ENCODE measurements at regions not wholly inside any gene's neighbourhood (a gene's known extent, or its start where the extent isn't known, plus 50 kb on each side); places are given as distances from the start of the nearest gene placed in this dataset.

DNA sequence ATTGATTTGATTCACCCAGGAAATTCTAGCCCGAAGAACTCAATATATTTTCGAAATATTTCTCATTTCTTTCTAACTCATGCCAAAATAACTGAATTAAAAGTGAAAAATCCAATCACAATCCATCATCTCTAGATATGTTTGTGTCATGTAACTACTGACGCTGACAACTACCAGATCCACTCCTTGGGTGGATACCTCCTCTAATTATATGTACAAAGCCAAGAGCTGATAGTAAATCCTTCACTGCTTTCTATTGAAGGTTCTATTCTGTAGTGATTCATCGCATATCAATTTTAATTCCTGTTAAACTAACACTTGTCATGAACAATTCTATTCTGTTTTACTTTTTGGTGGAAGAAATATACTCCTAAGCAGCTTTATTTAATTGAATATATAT is 1056.6 kb upstream of the NXPH2 start:
- no peak for DNase-seq
- Mint-ChIP-seq H3K4me3 (no peak overlapping the region), H3K27ac (no peak overlapping the region), H3K9me3 (peaks cover 17 to 23% of the 10 kb centered on the region in 2 donors), H3K36me3 (ENCODE audit: insufficient read depth in 2 of 2) (peaks cover 0 to 2% of the 10 kb centered on the region in 2 donors), H3K4me1 (ENCODE audit: low read depth) (no peaks in the 10 kb centered on the region), H3K27me3 (ENCODE audit: low read depth) (no peaks in the 10 kb centered on the region)
- no peak for ATAC-seq (replicated peaks in 1 of 2)

DNA sequence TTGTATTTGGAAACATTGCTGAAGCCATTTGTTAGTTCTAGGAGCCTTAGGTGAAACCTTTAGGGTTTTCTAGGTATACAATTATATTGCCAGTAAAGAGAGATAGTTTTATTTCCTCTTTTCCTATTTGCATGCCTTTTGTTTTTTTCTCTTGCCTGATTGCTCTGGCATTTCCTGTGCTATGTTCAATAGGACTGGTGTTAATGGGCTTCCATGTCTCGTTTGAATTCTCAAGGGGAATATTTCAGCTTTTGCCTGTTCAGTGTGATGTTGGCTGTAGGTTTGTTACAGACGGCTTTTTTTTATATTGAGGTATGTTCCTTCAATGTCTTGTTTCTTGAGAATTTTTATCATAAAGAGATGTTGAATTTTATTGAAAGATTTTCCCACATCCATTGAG is 1054.9 kb upstream of the NXPH2 start:
- peaks cover 0 to 2% of the 10 kb centered on the region in 2 donors for H3K36me3 Mint-ChIP-seq (ENCODE audit: insufficient read depth in 2 of 2)
- no peak overlapping the region for H3K27ac Mint-ChIP-seq
- no peak for ATAC-seq (replicated peaks in 1 of 2)
- no peak for DNase-seq
- H3K4me3 Mint-ChIP-seq, result no peak overlapping the region
- peaks cover 12 to 20% of the 10 kb centered on the region in 2 donors for H3K9me3 Mint-ChIP-seq
- H3K27me3 Mint-ChIP-seq (ENCODE audit: low read depth), result no peaks in the 10 kb centered on the region
- no peaks in the 10 kb centered on the region for H3K4me1 Mint-ChIP-seq (ENCODE audit: low read depth)

- Mint-ChIP-seq H3K27me3 (ENCODE audit: low read depth) (no peaks in the 10 kb centered on the region), H3K4me1 (ENCODE audit: low read depth) (no peaks in the 10 kb centered on the region)
Measured at GRCh38 chr2:139828011-139828410, 1047.8 kb upstream of the NXPH2 start.

GRCh38 chr2:139825726-139826125 is 1045.5 kb upstream of the NXPH2 start:
- H3K27me3 Mint-ChIP-seq (ENCODE audit: low read depth), result no peaks in the 10 kb centered on the region
- ATAC-seq (replicated peaks in 1 of 2), result no peak
- no peak overlapping the region for H3K27ac Mint-ChIP-seq
- no peak for DNase-seq
- peaks cover 4 to 8% of the 10 kb centered on the region in 2 donors for H3K9me3 Mint-ChIP-seq
- H3K36me3 Mint-ChIP-seq (ENCODE audit: insufficient read depth in 2 of 2), result no peaks in the 10 kb centered on the region
- no peaks in the 10 kb centered on the region for H3K4me1 Mint-ChIP-seq (ENCODE audit: low read depth)
- no peak overlapping the region for H3K4me3 Mint-ChIP-seq

More at GRCh38 chr2:139828011-139828410, 1047.8 kb upstream of the NXPH2 start:
- DNase-seq (no peak), ATAC-seq (replicated peaks in 1 of 2) (no peak)
- H3K4me3 Mint-ChIP-seq, result no peak overlapping the region
- H3K27ac Mint-ChIP-seq, result no peak overlapping the region
- no peaks in the 10 kb centered on the region for H3K36me3 Mint-ChIP-seq (ENCODE audit: insufficient read depth in 2 of 2)
- H3K9me3 Mint-ChIP-seq, result peaks cover 4% of the 10 kb centered on the region in 2 donors

DNA sequence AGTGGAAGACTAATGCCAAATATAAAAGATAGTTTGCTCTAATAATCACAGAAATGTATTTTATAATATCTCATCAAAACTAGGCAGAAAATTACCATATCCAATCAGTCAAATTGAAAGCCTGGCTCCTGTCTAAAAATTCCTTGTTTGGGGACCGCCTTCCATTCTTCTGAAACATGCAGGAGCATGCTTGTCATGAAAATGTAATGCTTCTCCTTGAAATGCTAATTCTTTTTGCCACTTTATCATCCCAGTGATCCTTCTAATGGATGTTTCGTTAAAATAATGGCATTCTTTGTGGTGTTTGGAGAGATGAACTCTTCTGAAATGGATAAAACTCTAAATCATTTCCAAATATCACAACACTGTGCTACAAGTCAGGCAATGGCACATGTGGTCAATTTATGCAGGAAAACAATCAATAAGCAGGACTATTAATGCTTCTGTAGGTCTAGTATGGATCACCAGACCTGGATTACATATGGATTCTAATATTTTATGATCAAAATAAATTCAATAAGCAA is 1039.1 kb upstream of the NXPH2 start:
- H3K4me3 Mint-ChIP-seq, result no peak overlapping the region
- DNase-seq (no peak), ATAC-seq (replicated peaks in 1 of 2) (no peak)
- H3K36me3 Mint-ChIP-seq (ENCODE audit: insufficient read depth in 2 of 2), result no peaks in the 10 kb centered on the region
- no peaks in the 10 kb centered on the region for H3K4me1 Mint-ChIP-seq (ENCODE audit: low read depth)
- no peak overlapping the region for H3K27ac Mint-ChIP-seq
- peaks cover 10% of the 10 kb centered on the region in 2 donors for H3K9me3 Mint-ChIP-seq
- no peaks in the 10 kb centered on the region for H3K27me3 Mint-ChIP-seq (ENCODE audit: low read depth)

DNA sequence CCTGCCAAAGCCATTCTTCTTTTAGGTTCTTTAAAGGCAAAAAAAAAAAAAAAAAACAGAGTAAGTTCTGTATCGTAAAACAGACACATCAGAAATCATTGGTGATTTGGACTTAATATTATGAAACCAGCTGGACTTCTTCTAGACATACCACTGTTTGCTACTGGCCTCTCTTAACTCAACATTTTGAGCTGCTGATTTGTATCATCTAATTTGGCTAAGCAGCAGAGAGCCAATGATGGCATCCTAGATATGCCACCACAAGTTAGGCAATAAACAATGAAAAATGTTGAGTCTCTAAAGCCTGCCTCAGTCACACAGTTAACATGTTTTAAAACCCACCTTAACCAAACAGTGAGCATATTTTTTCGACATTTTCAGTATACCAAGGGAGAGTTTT is 1034.3 kb upstream of the NXPH2 start:
- Mint-ChIP-seq H3K9me3 (peaks cover 8 to 9% of the 10 kb centered on the region in 2 donors), H3K4me1 (ENCODE audit: low read depth) (no peaks in the 10 kb centered on the region), H3K27ac (no peak overlapping the region), H3K27me3 (ENCODE audit: low read depth) (no peaks in the 10 kb centered on the region), H3K4me3 (no peak overlapping the region), H3K36me3 (ENCODE audit: insufficient read depth in 2 of 2) (no peaks in the 10 kb centered on the region)
- no peak for DNase-seq
- ATAC-seq (replicated peaks in 1 of 2), result no peak

- ATAC-seq (replicated peaks in 1 of 2) (no peak), DNase-seq (no peak)
- H3K4me3 Mint-ChIP-seq, result no peak overlapping the region
- no peaks in the 10 kb centered on the region for H3K36me3 Mint-ChIP-seq (ENCODE audit: insufficient read depth in 2 of 2)
- no peaks in the 10 kb centered on the region for H3K4me1 Mint-ChIP-seq (ENCODE audit: low read depth)
- no peaks in the 10 kb centered on the region for H3K27me3 Mint-ChIP-seq (ENCODE audit: low read depth)
- H3K9me3 Mint-ChIP-seq, result peaks cover 4 to 6% of the 10 kb centered on the region in 2 donors
- H3K27ac Mint-ChIP-seq, result no peak overlapping the region
Measured at GRCh38 chr2:139813340-139813739, 1033.2 kb upstream of the NXPH2 start.

GRCh38 chr2:139805441-139805840 is 1025.3 kb upstream of the NXPH2 start:
- DNase-seq, result no peak
- ATAC-seq (replicated peaks in 1 of 2), result no peak
- Mint-ChIP-seq H3K4me1 (ENCODE audit: low read depth) (no peaks in the 10 kb centered on the region), H3K36me3 (ENCODE audit: insufficient read depth in 2 of 2) (no peaks in the 10 kb centered on the region), H3K27ac (no peak overlapping the region), H3K4me3 (no peak overlapping the region), H3K9me3 (peaks cover 5 to 8% of the 10 kb centered on the region in 2 donors), H3K27me3 (ENCODE audit: low read depth) (no peaks in the 10 kb centered on the region)

DNA sequence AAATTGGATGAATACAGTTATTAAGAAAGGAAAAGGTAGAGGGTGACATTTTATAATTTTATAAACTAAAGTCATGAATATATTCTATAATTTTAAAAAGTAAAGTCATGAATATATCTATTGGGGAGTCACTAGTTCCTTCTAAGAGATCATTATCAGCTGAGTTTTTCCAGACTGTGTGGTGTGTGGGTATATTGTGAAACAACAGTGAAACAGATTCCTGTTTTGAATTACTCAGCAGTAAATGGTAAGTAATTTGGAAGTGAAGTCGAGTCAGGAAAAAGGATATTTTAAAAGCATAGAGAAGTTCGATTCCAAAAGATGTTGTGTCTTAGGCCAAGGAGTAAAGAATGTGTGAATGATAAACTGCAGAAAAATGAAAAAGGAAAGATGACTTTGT is 1018.2 kb upstream of the NXPH2 start:
- Mint-ChIP-seq H3K27me3 (ENCODE audit: low read depth) (no peaks in the 10 kb centered on the region), H3K36me3 (ENCODE audit: insufficient read depth in 2 of 2) (no peaks in the 10 kb centered on the region), H3K4me3 (no peak overlapping the region), H3K9me3 (peaks cover 12 to 17% of the 10 kb centered on the region in 2 donors), H3K4me1 (ENCODE audit: low read depth) (no peaks in the 10 kb centered on the region), H3K27ac (no peak overlapping the region)
- ATAC-seq (replicated peaks in 1 of 2), result no peak
- no peak for DNase-seq

- Mint-ChIP-seq H3K4me1 (ENCODE audit: low read depth) (no peaks in the 10 kb centered on the region), H3K27ac (no peak overlapping the region), H3K27me3 (ENCODE audit: low read depth) (no peaks in the 10 kb centered on the region), H3K9me3 (peaks cover 11 to 13% of the 10 kb centered on the region in 2 donors), H3K36me3 (ENCODE audit: insufficient read depth in 2 of 2) (no peaks in the 10 kb centered on the region), H3K4me3 (no peak overlapping the region)
- ATAC-seq (replicated peaks in 1 of 2) (no peak), DNase-seq (no peak)
Measured at GRCh38 chr2:139790807-139791752, 1010.9 kb upstream of the NXPH2 start.

DNA sequence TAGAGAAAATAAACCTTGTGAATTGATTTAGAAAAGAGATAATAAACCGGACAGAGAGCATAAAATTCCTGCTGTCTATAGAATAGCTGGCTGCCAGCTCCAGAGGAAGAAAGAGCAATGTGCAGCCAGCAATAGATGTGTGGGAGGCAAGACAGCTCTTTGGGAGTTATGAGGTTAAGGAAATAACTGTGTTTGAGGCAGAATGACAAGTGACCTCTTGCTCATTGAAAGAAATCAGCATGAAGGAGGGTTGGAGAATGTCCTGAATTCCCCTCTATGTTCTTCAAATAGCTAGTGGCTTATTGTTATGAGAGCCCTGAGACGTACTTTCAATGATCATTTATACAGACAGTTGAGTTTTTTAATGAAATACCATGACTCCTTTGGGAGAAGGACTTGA is 1009.9 kb upstream of the NXPH2 start:
- Mint-ChIP-seq H3K27me3 (ENCODE audit: low read depth) (no peaks in the 10 kb centered on the region), H3K27ac (no peak overlapping the region), H3K9me3 (peaks cover 13% of the 10 kb centered on the region in 2 donors), H3K36me3 (ENCODE audit: insufficient read depth in 2 of 2) (no peaks in the 10 kb centered on the region), H3K4me3 (no peak overlapping the region), H3K4me1 (ENCODE audit: low read depth) (no peaks in the 10 kb centered on the region)
- no peak for ATAC-seq (replicated peaks in 1 of 2)
- DNase-seq, result no peak

DNA sequence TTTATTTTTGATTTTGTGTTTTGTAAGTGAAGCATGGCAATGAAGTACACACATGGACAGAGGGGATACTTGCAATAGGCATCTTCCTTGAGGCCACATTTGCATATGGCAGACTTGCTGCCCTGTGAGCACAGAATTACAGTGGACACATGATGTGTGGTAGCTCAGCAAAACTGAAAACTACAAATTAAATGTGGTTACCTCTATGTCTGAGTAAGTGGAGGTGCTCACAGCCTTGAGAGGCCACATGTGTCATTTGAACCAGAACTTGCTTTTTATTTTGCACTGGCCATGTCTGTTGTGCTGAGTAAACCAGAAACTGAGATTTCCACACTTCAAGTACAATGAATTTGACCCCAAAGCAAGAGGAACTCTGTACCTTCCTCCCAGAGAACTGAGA is 998.5 kb upstream of the NXPH2 start:
- DNase-seq (no peak), ATAC-seq (replicated peaks in 1 of 2) (no peak)
- Mint-ChIP-seq H3K36me3 (ENCODE audit: insufficient read depth in 2 of 2) (no peaks in the 10 kb centered on the region), H3K4me3 (no peak overlapping the region), H3K27ac (no peak overlapping the region), H3K9me3 (peaks cover 7 to 8% of the 10 kb centered on the region in 2 donors), H3K4me1 (ENCODE audit: low read depth) (no peaks in the 10 kb centered on the region), H3K27me3 (ENCODE audit: low read depth) (no peaks in the 10 kb centered on the region)

DNA sequence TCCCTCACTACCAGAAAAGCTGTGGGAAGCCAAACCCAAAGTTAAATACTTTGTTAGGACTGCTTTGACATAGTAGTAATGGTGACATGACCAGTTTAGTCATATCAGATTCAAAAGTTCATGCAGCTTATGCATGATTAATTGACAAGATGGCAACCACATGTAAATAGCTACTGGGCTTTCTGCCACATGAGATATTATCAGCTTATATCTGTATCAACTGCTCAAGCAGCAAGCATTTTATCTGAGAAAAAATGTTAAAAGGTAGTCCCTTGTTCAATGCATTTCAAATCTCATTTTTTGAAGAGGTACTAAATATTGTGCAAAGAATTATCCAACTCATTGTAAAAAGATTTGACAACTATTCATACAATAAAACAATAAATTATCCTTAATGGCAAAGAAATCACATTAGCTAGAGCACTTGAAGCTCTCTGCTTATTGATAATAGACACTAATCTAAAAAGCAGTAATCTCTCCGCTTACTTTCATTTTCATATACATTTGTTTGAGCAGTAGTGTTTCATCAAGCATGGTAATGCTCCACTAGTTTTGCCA is 993.6 kb upstream of the NXPH2 start:
- no peak overlapping the region for H3K4me3 Mint-ChIP-seq
- H3K27me3 Mint-ChIP-seq (ENCODE audit: low read depth), result no peaks in the 10 kb centered on the region
- no peak overlapping the region for H3K27ac Mint-ChIP-seq
- peaks cover 5% of the 10 kb centered on the region in 2 donors for H3K9me3 Mint-ChIP-seq
- H3K36me3 Mint-ChIP-seq (ENCODE audit: insufficient read depth in 2 of 2), result no peaks in the 10 kb centered on the region
- ATAC-seq (replicated peaks in 1 of 2) (no peak), DNase-seq (no peak)
- H3K4me1 Mint-ChIP-seq (ENCODE audit: low read depth), result no peaks in the 10 kb centered on the region
